HG02763 (cell line): ENCODE measurements at regions not wholly inside any gene's neighbourhood (a gene's known extent, or its start where the extent isn't known, plus 50 kb on each side); places are given as distances from the start of the nearest gene placed in this dataset.
"Not testable (repeated sequence)": the region's sequence is repeated elsewhere in the genome, so short reads cannot be mapped to it uniquely, and the experiment has no call there.

Experiments
- ATAC-seq: cut with Tn5 transposase; IDR thresholded peaks from one replicate; pipeline ENCODE4 v1.9.1; 2021; ENCODE audit warnings: mild to moderate bottlenecking, moderate library complexity; ENCODE audit not compliant: unreplicated experiment

DNA sequence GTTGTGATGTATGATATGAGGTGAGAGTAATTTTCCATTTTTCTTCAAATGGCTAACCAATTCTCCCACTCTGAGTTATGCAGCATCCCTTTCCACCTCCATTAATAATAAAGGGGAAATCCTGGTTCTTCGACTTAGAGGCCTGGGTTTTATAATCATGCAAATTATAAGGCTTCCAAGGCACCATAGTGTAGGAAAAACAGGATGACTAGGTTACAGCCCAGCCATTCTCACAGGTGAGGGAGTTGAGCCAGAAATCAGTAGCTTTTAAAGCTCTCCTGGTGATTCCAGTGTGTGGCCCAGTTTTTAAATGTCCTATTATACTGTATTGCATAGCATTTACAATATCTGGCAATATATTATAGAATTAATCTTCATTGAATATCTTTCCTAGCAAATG is 203.1 kb downstream of the ARHGEF9 start:
- ATAC-seq = no peak

DNA sequence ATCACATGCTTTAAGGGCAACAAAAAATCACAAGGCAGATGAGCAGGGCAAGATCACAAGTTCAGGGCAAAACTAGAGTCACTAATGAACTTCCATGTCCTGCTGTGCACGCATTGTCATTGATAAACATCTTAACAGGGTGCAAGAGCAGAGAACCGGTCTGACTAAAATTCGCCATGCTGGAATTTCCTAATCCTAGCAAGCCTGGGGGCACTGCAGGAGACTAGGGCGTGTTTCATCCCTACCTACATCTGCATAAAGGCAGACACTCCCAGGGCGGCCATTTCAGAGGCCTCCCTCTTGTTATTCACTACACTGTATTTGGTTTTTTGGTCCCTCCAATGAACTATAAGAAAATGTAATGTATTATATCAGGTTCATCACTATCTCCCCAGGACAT is 203.6 kb downstream of the ARHGEF9 start:
- ATAC-seq = no peak

DNA sequence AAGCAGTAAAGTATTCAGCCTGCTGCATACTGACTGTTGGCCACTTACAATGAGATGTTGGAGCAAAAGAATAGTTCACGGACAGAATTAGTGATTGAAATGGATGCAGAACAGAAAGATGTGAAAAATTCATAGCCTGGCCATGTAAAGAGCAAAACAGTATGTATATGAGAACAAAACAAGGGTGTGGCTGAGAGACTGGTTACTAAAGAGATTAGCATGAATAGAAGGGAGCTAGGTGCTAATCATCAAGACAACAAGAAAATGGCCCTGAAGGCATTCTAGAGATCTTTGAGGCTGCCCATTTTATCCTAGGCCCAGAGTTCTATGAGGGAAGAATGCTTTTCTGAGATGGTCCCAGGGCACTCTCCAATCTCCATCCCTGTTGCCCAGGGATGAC is 208.5 kb downstream of the ARHGEF9 start:
- no peak for ATAC-seq

GRCh38 chrX:63575700-63576099 is 209.3 kb downstream of the ARHGEF9 start:
- not testable (repeated sequence) for ATAC-seq

GRCh38 chrX:63566856-63567255 is 215.7 kb upstream of the SPIN4 start:
- no peak for ATAC-seq

DNA sequence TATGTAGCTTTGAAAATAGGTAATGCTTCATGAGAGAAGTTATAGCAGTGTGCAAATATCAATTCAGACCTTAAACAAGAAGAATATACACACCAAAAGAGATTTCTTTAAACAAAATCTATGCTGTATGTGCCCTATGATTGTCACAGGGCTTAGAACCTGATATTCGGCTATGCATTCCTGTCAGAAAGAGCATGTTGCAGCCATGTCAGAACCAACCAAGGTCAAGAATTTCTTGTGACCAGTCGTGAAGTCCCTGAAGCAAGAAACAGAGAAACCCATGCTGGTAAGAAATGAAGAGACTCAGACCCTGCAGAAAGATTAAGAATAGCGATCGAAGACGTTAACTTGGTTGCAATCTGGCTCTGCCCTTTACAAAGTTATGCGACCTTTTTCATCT is 210.3 kb upstream of the SPIN4 start:
- no peak for ATAC-seq

DNA sequence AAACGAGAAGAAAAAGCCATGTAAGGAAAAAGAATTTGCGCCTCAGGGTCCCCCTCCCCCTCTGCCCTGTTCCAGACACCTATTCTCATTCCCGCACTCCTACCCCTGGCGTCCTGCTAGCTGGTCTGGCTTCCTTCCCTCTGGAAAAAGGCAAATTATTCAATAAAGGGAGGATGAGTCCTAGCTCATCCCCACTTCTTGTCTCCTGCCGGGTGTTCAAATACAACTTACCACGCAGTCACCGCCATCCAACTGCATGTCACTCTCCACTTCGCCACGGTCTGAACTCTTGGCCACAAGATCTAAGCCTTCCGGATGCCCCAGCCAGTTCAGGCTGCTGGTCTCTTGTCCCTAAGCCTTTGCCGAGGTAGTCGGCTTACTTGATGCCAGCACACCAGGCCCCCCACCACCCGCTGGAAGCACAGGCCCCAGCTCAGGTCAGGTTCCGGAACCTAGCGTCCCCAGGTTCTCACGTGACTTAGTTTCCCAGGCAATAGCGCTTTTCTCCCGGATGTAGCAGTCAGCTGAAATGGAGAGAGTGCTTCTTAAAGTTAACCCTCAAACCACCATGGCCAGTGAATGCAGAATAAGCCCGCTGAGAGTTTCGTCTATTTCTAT is 209.6 kb upstream of the SPIN4 start:
- ATAC-seq = peak; percentile 94

- no peak for ATAC-seq
Measured at GRCh38 chrX:63551856-63552255, 200.7 kb upstream of the SPIN4 start.

- no peak for ATAC-seq
Measured at GRCh38 chrX:63530654-63531053, 179.5 kb upstream of the SPIN4 start.

- no peak for ATAC-seq
Measured at GRCh38 chrX:63529961-63530360, 178.8 kb upstream of the SPIN4 start.

- ATAC-seq = no peak
Measured at GRCh38 chrX:63526863-63527262, 175.7 kb upstream of the SPIN4 start.

GRCh38 chrX:63525491-63525890 is 174.4 kb upstream of the SPIN4 start:
- ATAC-seq = no peak

DNA sequence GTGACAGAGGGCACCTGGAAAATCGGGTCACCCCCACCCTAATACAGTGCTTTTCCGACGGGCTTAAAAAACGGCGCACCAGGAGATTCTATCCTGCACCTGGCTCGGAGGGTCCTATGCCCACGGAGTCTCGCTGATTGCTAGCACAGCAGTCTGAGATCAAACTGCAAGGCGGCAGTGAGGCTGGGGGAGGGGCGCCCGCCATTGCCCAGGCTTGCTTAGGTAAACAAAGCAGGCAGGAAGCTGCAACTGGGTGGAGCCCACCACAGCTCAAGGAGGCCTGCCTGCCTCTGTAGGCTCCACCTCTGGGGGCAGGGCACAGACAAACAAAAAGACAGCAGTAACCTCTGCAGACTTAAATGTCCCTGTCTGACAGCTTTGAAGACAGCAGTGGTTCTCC is 168.2 kb upstream of the SPIN4 start:
- not testable (repeated sequence) for ATAC-seq

DNA sequence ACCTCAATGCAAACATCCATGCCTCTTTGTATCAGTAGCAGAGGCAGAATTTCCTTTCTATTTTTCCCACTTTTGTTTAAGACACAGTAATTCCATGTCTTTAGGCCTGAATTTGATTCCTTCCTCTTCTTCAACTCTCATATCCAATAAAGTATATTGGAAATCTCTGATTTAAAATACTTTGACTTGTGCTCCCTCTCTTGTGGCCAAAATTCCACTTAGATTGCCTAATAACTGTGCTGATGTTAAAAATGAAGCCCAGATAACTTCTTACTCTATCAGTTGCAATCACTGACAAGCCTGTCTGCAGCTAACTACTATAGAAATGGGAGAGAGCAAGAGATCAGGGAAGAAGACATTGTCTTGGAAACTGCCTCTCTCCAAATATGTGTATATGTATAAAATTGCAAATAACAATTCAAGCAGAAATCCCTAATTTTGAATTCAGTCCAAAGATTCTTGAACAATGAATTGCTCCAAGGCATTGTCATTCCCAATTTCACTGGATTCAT is 163.5 kb upstream of the SPIN4 start:
- no peak for ATAC-seq

DNA sequence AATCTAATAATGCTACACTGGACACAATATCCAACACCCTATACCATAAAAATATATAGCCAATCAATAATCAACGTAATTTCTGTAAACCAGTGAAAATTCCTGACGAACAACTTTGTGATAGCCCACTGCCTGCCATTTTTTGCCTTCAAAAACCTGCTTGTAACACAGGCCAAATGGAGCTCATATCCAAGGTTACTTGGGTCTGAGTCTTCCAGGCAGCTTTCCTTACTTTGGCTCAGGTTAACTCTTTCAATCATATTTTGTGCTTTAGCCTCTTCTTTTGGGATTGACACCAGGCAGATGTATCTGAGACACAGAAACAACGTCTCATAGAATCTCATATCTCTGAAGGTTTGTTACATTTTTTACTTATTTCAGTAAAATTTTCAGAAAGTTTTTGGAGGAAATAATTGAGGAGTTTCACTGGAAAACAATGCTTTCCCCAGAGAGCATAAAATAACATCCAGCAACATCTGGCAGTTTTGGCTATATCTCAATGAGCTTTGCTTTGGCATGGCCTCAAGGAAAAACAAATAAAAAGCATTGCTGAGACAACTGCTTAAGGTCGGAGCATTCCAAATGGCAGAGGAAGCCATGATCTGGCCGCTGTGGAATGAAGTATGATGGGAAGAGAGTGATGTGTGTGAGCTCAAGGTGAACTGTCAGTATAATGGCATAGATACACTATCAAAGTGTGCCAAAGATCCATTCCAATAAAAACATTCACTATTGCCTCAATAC is 162.9 kb upstream of the SPIN4 start:
- ATAC-seq = no peak

DNA sequence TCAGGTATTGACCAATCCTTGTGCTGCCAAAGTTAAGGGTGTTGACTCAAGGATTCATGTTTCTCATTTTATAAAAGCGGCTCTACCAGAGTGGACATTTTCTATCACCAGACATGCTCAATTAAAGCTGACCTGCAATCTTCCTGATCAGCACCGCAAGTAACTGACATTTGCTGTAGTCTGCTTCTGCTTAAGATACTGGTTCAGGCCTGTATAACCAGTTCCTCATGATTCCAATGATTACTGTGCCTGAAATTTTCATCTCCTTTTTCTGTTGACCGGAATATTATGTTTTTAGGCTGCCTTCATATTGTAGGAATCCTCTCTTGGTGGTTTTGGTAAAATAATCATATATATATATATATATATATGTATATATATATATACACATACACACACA is 160.2 kb upstream of the SPIN4 start:
- no peak for ATAC-seq

DNA sequence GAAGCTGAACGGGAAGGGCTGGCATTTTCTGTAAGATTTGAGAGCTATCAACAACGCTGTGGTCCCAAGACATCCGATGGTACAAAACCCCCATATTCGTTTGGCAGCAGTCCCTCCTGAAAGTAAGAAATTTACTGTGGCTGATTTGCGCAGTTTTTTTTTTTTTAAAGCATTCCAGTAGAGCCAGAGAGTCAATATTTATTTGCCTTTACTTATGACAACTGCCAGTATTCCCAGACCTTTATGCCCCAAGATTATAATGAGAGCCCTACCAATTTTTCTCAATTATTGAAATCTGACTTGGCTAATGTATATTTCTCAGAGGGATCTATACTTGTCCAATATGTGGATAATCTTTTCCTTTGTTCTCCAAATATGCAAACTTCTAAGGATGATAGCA is 157.5 kb upstream of the SPIN4 start:
- no peak for ATAC-seq

DNA sequence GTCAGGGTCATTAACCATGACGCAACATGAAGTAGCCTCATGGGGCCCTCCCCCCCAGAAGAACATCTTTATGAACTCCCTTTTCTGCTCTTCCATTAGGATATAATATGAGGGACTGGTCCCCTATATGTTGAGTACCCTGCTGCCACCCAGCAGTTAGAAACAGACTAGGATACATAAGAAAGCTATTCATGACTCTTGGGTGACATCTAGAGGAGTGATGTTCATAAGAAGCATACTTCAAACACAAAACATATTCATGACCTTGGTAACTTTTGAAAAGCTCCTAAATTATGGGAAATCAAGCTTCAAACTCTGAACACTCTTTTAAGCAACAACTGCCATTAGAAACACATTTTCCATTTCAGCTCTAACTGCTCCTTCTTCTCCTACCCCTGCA is 155.2 kb upstream of the SPIN4 start:
- no peak for ATAC-seq

GRCh38 chrX:63503541-63503940 is 152.4 kb upstream of the SPIN4 start:
- no peak for ATAC-seq

GRCh38 chrX:63488546-63489373 is 137.6 kb upstream of the SPIN4 start:
- ATAC-seq = no peak

DNA sequence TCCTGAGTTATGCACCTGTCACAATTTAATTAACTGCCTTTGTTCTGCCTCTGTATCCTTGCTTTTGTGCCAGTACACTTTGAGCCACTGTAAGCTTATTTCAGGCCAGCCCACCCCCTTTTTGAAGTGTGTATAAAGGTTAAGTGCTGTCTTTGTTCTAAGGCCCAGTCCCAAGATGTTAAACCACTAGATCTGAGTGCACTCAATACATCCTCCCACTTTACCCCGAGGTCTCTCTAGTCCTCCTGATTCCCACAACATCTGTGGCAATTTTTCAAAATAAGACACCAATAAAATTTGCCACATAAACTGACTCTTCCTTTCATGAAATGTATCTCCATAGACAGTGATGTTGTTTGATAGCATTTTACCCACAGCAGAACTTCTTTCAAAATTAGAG is 124.1 kb upstream of the SPIN4 start:
- no peak for ATAC-seq

DNA sequence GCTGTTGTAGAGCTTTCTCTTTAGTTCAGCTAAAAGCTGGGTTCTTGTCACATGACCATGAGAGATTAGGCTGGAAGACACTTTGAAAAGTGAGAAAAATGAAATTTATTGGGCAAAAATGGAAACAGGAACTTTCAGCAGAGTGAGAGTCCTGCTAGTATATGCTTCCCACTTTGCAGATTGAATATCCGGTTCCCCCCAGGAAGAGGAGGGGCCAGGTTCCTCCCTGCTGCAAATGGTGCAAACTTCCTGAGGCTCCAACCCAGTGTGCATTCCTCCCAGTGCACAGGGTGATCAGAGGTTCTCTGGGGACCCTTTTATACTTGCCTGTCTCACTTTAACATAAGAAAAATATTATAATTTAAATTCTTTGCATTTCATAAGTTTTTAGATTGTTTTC is 119.9 kb upstream of the SPIN4 start:
- ATAC-seq = no peak
